HFFc6 (cell line): ENCODE measurements at regions not wholly inside any gene's neighbourhood (a gene's known extent, or its start where the extent isn't known, plus 50 kb on each side); places are given as distances from the start of the nearest gene placed in this dataset.
A peak's percentile ranks its signal among the peaks of the same experiment; 100 is the strongest.
"Not testable (repeated sequence)": the region's sequence is repeated elsewhere in the genome, so short reads cannot be mapped to it uniquely, and the experiment has no call there.

Source experiments
- DNase-seq: peaks from one replicate; pipeline ENCODE4 v3.0.0-alpha.2; 2018
- H3K27ac Mint-ChIP-seq: 2 replicates; pipeline ENCODE4 v1.8.0; 2020; ENCODE audit warnings: mild to moderate bottlenecking, mixed read lengths
- H3K27me3 Mint-ChIP-seq: 2 replicates; pipeline ENCODE4 v1.8.0; 2021; ENCODE audit warnings: mild to moderate bottlenecking, moderate library complexity, mixed read lengths; ENCODE audit not compliant: insufficient read depth
- H3K36me3 Mint-ChIP-seq: 2 replicates; pipeline ENCODE4 v1.8.0; 2021; ENCODE audit warnings: low read depth, mixed read lengths
- H3K4me1 Mint-ChIP-seq: 2 replicates; pipeline ENCODE4 v1.8.0; 2020; ENCODE audit warnings: low read depth, mixed read lengths
- H3K4me3 Mint-ChIP-seq: 2 replicates; pipeline ENCODE4 v1.8.0; 2020; ENCODE audit warnings: mild to moderate bottlenecking, moderate library complexity, mixed read lengths
- H3K9me3 Mint-ChIP-seq: 2 replicates; pipeline ENCODE4 v1.8.0; 2020; ENCODE audit warnings: mild to moderate bottlenecking, mixed read lengths
- TF ChIP-seq, protein P1 (sequence below): fragments of 200-600 bp; sonication (generic); IDR thresholded peaks from 2 replicates; pipeline ENCODE4 v1.5.0; 2021; ENCODE audit warnings: antibody characterized with exemption, mild to moderate bottlenecking

DNA sequence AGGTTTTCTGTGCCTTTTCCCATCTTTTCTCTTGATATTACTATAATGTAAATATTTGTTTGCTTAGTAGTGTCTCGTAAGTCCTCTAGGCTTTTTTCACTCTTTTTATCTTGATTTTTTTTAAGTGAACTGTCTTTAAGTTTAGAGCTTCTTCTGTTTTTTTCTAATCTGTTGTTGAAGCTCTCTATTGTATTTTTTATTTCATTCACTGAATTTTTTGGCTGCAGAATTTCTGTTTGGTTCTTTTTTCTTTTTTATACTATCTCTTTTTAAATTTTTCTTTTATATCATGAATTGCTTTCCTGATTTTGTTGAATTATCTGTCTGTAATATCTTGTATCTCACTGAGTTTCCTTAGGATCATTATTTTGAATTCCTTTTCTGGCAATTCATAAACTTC, 331.8 kb upstream of the RBMS1 start:
- TF ChIP-seq, protein P1, sequence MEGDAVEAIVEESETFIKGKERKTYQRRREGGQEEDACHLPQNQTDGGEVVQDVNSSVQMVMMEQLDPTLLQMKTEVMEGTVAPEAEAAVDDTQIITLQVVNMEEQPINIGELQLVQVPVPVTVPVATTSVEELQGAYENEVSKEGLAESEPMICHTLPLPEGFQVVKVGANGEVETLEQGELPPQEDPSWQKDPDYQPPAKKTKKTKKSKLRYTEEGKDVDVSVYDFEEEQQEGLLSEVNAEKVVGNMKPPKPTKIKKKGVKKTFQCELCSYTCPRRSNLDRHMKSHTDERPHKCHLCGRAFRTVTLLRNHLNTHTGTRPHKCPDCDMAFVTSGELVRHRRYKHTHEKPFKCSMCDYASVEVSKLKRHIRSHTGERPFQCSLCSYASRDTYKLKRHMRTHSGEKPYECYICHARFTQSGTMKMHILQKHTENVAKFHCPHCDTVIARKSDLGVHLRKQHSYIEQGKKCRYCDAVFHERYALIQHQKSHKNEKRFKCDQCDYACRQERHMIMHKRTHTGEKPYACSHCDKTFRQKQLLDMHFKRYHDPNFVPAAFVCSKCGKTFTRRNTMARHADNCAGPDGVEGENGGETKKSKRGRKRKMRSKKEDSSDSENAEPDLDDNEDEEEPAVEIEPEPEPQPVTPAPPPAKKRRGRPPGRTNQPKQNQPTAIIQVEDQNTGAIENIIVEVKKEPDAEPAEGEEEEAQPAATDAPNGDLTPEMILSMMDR = no peak
- Mint-ChIP-seq H3K9me3 (peaks cover 34% of the 10 kb centered on the region), H3K4me1 (peaks cover 8% of the 10 kb centered on the region), H3K27ac (no peak overlapping the region), H3K4me3 (no peak overlapping the region), H3K36me3 (peaks cover 38% of the 10 kb centered on the region), H3K27me3 (no peaks in the 10 kb centered on the region)
- no peak for DNase-seq

DNA sequence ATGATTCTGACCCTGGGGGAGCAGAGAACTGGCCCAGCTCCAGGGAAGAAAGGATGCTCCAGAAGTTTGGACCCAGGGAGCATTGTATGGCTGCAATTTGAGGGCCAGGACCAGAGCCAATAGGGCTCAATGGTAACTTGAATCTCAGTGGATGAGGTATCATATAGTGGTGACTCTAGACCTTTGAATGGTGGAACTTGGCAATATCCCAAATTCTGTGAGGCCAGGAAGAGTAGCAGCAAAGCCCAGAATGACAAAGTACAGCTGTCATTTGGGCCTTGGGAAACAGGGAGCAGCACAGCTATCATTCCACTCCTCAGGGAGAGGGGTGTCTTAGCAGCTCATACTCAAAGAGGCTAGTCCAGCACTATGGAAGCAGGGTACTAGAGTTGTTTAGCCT, 332.9 kb upstream of the RBMS1 start:
- TF ChIP-seq, protein P1 = no peak
- no peak overlapping the region for H3K27ac Mint-ChIP-seq
- H3K4me1 Mint-ChIP-seq = peaks cover 8% of the 10 kb centered on the region
- no peak overlapping the region for H3K4me3 Mint-ChIP-seq
- H3K36me3 Mint-ChIP-seq = peaks cover 38% of the 10 kb centered on the region
- peaks cover 34% of the 10 kb centered on the region for H3K9me3 Mint-ChIP-seq
- H3K27me3 Mint-ChIP-seq = no peaks in the 10 kb centered on the region
- DNase-seq = no peak

DNA sequence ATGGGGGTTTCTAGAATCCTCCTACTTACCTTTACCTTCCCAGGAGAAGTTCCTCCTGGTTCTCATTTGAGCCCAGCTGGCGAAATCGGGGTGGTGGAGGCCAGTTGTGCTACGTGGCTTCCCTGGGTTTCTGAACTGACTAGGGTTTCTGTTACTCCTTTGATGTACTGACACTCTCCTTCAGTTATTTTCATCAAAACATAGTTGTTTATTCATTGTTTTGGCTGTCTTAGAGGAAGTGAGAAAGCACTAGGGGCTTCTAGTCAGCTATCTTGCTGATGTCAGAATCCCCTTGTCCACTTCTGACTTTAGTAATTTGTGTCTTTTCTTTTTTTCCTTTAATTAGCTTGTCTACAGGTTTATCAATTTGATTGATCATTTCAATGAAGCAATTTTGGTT, 332.2 kb upstream of the TANK start:
- H3K27me3 Mint-ChIP-seq = no peaks in the 10 kb centered on the region
- TF ChIP-seq, protein P1 = no peak
- peaks cover 30% of the 10 kb centered on the region for H3K36me3 Mint-ChIP-seq
- H3K9me3 Mint-ChIP-seq = peaks cover 27% of the 10 kb centered on the region
- H3K4me1 Mint-ChIP-seq = peaks cover 6% of the 10 kb centered on the region
- DNase-seq = no peak
- H3K4me3 Mint-ChIP-seq = no peak overlapping the region
- H3K27ac Mint-ChIP-seq = no peak overlapping the region

DNA sequence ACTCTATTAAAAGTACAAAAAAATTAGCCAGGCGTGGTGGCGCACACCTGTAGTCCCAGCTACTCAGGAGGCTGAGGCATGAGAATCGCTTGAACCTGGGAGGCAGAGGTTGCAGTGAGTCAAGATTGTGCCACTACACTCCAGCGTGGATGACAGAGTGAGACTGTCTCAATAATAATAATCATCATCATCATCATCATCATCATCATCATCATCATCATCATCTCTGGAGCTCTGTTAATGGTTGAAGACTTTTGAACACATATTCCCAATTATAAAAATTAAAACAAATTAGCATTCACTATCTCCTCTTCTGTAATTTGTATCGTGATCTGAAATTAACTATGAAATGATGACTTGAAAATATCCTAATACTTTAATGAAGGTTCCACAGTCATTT, 327.8 kb upstream of the TANK start:
- DNase-seq, H3K36me3 Mint-ChIP-seq, H3K27me3 Mint-ChIP-seq, H3K4me3 Mint-ChIP-seq, H3K27ac Mint-ChIP-seq, H3K9me3 Mint-ChIP-seq: not testable (repeated sequence)
- peaks cover 16% of the 10 kb centered on the region for H3K4me1 Mint-ChIP-seq

DNA sequence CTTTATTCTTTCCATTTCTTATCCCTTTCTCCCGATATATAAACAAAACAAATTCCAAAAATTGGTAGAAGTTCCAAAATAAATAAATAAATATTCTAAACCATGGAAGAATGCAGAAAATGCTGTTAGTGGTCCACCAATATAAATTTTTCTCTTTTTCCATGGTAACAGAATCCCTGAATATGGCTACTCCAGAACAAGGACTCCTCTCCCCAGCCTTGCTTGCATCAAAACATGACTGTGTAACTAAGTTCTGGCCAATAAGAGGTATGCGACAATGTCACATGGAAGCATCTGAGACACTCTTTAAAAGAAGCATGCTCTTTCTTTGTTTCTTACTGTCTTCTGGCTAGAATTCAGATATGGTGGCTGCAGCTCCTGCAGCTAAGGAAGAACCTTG, 325.1 kb upstream of the TANK start:
- no peaks in the 10 kb centered on the region for H3K9me3 Mint-ChIP-seq
- no peaks in the 10 kb centered on the region for H3K36me3 Mint-ChIP-seq
- no peak overlapping the region for H3K4me3 Mint-ChIP-seq
- no peak for DNase-seq
- TF ChIP-seq, protein P1 = no peak
- H3K27ac Mint-ChIP-seq = no peak overlapping the region
- H3K27me3 Mint-ChIP-seq = peaks cover 1% of the 10 kb centered on the region; the same call in 1 of the 2 replicates
- H3K4me1 Mint-ChIP-seq = peaks cover 31% of the 10 kb centered on the region

DNA sequence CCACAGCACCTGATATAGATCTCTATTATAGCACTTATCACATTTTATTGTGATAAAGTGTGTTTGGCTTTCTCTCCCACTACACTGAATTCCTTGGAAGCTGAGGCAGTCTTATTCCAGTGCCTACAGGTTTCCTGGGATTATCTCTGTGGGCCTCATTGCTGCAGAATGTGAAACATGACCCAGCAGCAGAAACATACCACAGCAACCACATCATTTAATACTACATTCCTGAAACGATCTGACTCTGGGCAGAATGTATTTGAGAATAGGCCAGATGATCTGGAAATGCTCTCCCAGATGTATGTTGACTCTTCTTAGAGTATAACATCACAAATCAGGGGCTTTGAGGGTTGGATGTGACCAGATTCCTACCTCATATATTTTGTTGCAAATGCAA, 323.5 kb upstream of the TANK start:
- Mint-ChIP-seq H3K36me3 (no peaks in the 10 kb centered on the region; the same call in 1 of the 2 replicates), H3K27ac (peak overlapping the region; percentile 68), H3K9me3 (no peaks in the 10 kb centered on the region), H3K4me1 (peaks cover 31% of the 10 kb centered on the region), H3K4me3 (peak overlapping the region; percentile 44), H3K27me3 (peaks cover 1% of the 10 kb centered on the region; the same call in 1 of the 2 replicates)
- DNase-seq = peak; percentile 92
- TF ChIP-seq, protein P1 = no peak
